Neural cell (in vitro differentiated cells): ENCODE measurements at regions not wholly inside any gene's neighbourhood (a gene's known extent, or its start where the extent isn't known, plus 50 kb on each side); places are given as distances from the start of the nearest gene placed in this dataset.

Experiments
- H2AFZ ChIP-seq: fragments of 200-600, 300-800 bp; sonication (generic), shearing (Covaris generic); 2 replicates; pipeline ENCODE4 v1.6.0; 2014; ENCODE audit warnings: low read depth, mild to moderate bottlenecking, antibody characterized with exemption, low read length, moderate library complexity
- H3F3A ChIP-seq: fragments of 200-600 bp; shearing (Covaris generic); 2 replicates; pipeline ENCODE4 v1.6.1; 2016; ENCODE audit warnings: mild to moderate bottlenecking, moderate library complexity, mixed read lengths, antibody characterized with exemption, low read length; ENCODE audit not compliant: insufficient read depth, poor library complexity, severe bottlenecking
- H3K27ac ChIP-seq: fragments of 200-600, 300-800 bp; sonication (generic), shearing (Covaris generic); 2 replicates; pipeline ENCODE4 v1.5.1; 2014; ENCODE audit warnings: mild to moderate bottlenecking, low read length, moderate library complexity
- H3K27me3 ChIP-seq: fragments of 300-800, 200-600 bp; sonication (generic), shearing (Covaris generic); 2 replicates; pipeline ENCODE4 v1.6.0; 2014; ENCODE audit warnings: mild to moderate bottlenecking, low read depth, low read length, moderate library complexity; ENCODE audit not compliant: insufficient read depth
- H3K36me3 ChIP-seq: fragments of 300-800, 200-600 bp; sonication (generic), shearing (Covaris generic); 2 replicates; pipeline ENCODE4 v1.5.1; 2014; ENCODE audit warnings: mild to moderate bottlenecking, antibody characterized with exemption, low read length, moderate library complexity; ENCODE audit not compliant: insufficient read depth
- H3K4me2 ChIP-seq: fragments of 300-800, 200-600 bp; sonication (generic), shearing (Covaris generic); 2 replicates; pipeline ENCODE4 v1.6.0; 2014; ENCODE audit warnings: mild to moderate bottlenecking, low read length
- H3K4me3 ChIP-seq: fragments of 300-800, 200-600 bp; sonication (generic), shearing (Covaris generic); 2 replicates; pipeline ENCODE4 v1.5.1; 2014; ENCODE audit warnings: mild to moderate bottlenecking, low read length, moderate library complexity
- H3K79me2 ChIP-seq: fragments of 200-600 bp; shearing (Covaris generic); replicated peaks from 2 replicates; pipeline ENCODE4 v1.6.0; 2014; ENCODE audit warnings: mild to moderate bottlenecking, low read length, moderate library complexity; ENCODE audit not compliant: insufficient read depth
- H3K9ac ChIP-seq: fragments of 300-800, 200-600 bp; sonication (generic), shearing (Covaris generic); 2 replicates; pipeline ENCODE4 v1.6.1; 2016; ENCODE audit warnings: mild to moderate bottlenecking, low read length, mixed read lengths
- H3K9me2 ChIP-seq: fragments of 200-600 bp; shearing (Covaris generic); 2 replicates; pipeline ENCODE4 v1.6.1; 2016; ENCODE audit warnings: mild to moderate bottlenecking, low read length, mixed read lengths; ENCODE audit not compliant: insufficient read depth
- H3K9me3 ChIP-seq: fragments of 200-600, 300-800 bp; sonication (generic), shearing (Covaris generic); 2 replicates; pipeline ENCODE4 v1.6.1; 2016; ENCODE audit warnings: mild to moderate bottlenecking, mixed run types, low read length, moderate library complexity, mixed read lengths
- H4K20me1 ChIP-seq: fragments of 200-600 bp; shearing (Covaris generic); 2 replicates; pipeline ENCODE4 v1.6.1; 2016; ENCODE audit warnings: mild to moderate bottlenecking, mixed run types; ENCODE audit not compliant: insufficient read depth
- CTCF ChIP-seq: fragments of 450-650 bp; IDR thresholded peaks from 2 replicates; pipeline ENCODE4 v1.5.1; 2014; ENCODE audit warnings: antibody characterized with exemption, mild to moderate bottlenecking, moderate library complexity; ENCODE audit not compliant: poor library complexity, severe bottlenecking
- EP300 ChIP-seq: fragments of 450-650 bp; conservative IDR thresholded peaks from 2 replicates; pipeline ENCODE4 v1.6.1; 2014; ENCODE audit warnings: antibody characterized with exemption, mild to moderate bottlenecking, moderate library complexity; ENCODE audit not compliant: poor library complexity, severe bottlenecking
- EZH2 ChIP-seq: fragments of 200-600, 300-800 bp; shearing (Covaris generic), sonication (generic); IDR thresholded peaks from 2 replicates; pipeline ENCODE4 v1.6.1; 2014; ENCODE audit warnings: antibody characterized with exemption, low read length, borderline replicate concordance, mild to moderate bottlenecking; ENCODE audit not compliant: insufficient read depth, poor library complexity, severe bottlenecking
- MXI1 ChIP-seq: fragments of 450-650 bp; conservative IDR thresholded peaks from 2 replicates; pipeline ENCODE4 v1.6.1; 2014; ENCODE audit warnings: antibody characterized with exemption, mild to moderate bottlenecking; ENCODE audit not compliant: poor library complexity, severe bottlenecking
- POLR2AphosphoS5 ChIP-seq: IDR thresholded peaks from 2 replicates; pipeline ENCODE4 v1.6.1; 2012
- RAD21 ChIP-seq: fragments of 450-650 bp; conservative IDR thresholded peaks from 2 replicates; pipeline ENCODE4 v1.6.1; 2014; ENCODE audit warnings: antibody characterized with exemption, mild to moderate bottlenecking, moderate library complexity
- SMC3 ChIP-seq: fragments of 450-650 bp; conservative IDR thresholded peaks from 2 replicates; pipeline ENCODE4 v1.6.1; 2014; ENCODE audit warnings: antibody characterized with exemption, mild to moderate bottlenecking, moderate library complexity; ENCODE audit not compliant: poor library complexity
- TAF1 ChIP-seq: IDR thresholded peaks from 2 replicates; pipeline ENCODE4 v1.6.1; 2012; ENCODE audit warnings: low read depth
- TF ChIP-seq, protein P1 (sequence below): IDR thresholded peaks from 2 replicates; pipeline ENCODE4 v1.6.1; 2012; ENCODE audit warnings: borderline replicate concordance

- Histone ChIP-seq H3K9me2 (no peaks in the 10 kb centered on the region), H2AFZ (no peak overlapping the region), H3K27me3 (no peaks in the 10 kb centered on the region), H3K9ac (no peak overlapping the region), H3K27ac (no peak overlapping the region), H3K79me2 (no peaks in the 10 kb centered on the region), H4K20me1 (no peaks in the 10 kb centered on the region), H3K36me3 (no peaks in the 10 kb centered on the region), H3K4me2 (no peak overlapping the region), H3F3A (peaks cover 3% of the 10 kb centered on the region), H3K4me3 (no peak overlapping the region), H3K9me3 (no peaks in the 10 kb centered on the region)
- no peak for TF ChIP-seq TAF1
- no peak for TF ChIP-seq SMC3
- TF ChIP-seq EP300, result no peak
- no peak for TF ChIP-seq EZH2
- no peak for TF ChIP-seq CTCF
- no peak for TF ChIP-seq MXI1
- TF ChIP-seq RAD21, result no peak
- TF ChIP-seq, protein P1, sequence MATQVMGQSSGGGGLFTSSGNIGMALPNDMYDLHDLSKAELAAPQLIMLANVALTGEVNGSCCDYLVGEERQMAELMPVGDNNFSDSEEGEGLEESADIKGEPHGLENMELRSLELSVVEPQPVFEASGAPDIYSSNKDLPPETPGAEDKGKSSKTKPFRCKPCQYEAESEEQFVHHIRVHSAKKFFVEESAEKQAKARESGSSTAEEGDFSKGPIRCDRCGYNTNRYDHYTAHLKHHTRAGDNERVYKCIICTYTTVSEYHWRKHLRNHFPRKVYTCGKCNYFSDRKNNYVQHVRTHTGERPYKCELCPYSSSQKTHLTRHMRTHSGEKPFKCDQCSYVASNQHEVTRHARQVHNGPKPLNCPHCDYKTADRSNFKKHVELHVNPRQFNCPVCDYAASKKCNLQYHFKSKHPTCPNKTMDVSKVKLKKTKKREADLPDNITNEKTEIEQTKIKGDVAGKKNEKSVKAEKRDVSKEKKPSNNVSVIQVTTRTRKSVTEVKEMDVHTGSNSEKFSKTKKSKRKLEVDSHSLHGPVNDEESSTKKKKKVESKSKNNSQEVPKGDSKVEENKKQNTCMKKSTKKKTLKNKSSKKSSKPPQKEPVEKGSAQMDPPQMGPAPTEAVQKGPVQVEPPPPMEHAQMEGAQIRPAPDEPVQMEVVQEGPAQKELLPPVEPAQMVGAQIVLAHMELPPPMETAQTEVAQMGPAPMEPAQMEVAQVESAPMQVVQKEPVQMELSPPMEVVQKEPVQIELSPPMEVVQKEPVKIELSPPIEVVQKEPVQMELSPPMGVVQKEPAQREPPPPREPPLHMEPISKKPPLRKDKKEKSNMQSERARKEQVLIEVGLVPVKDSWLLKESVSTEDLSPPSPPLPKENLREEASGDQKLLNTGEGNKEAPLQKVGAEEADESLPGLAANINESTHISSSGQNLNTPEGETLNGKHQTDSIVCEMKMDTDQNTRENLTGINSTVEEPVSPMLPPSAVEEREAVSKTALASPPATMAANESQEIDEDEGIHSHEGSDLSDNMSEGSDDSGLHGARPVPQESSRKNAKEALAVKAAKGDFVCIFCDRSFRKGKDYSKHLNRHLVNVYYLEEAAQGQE, result no peak
These were observed 279.7 kb upstream of the FIGN start for GRCh38 chr2:164015328-164016123.

GRCh38 chr2:164014791-164015190 lies 279.0 kb upstream of the FIGN start:
- H3K27ac ChIP-seq, result no peak overlapping the region
- H3K79me2 ChIP-seq, result no peaks in the 10 kb centered on the region
- no peaks in the 10 kb centered on the region for H3K27me3 ChIP-seq
- no peak overlapping the region for H3K4me2 ChIP-seq
- H3F3A ChIP-seq, result peaks cover 3% of the 10 kb centered on the region
- no peak for TF ChIP-seq EZH2
- no peak for TF ChIP-seq POLR2AphosphoS5
- TF ChIP-seq CTCF, result no peak
- TF ChIP-seq TAF1, result no peak
- TF ChIP-seq MXI1, result no peak
- TF ChIP-seq RAD21, result no peak
- no peak for TF ChIP-seq SMC3
- TF ChIP-seq EP300, result no peak
- TF ChIP-seq, protein P1, result no peak
- H4K20me1 ChIP-seq, result no peaks in the 10 kb centered on the region
- peak overlapping the region; percentile 8 for H3K4me3 ChIP-seq
- H2AFZ ChIP-seq, result no peak overlapping the region
- no peak overlapping the region for H3K9ac ChIP-seq
- H3K9me3 ChIP-seq, result no peaks in the 10 kb centered on the region
- no peaks in the 10 kb centered on the region for H3K9me2 ChIP-seq
- H3K36me3 ChIP-seq, result no peaks in the 10 kb centered on the region
